ENCODE measurements at regions not wholly inside any gene's neighbourhood (a gene's known extent, or its start where the extent isn't known, plus 50 kb on each side); places are given as distances from the start of the nearest gene placed in this dataset.

- no peak overlapping the region for H3K9ac ChIP-seq (ENCODE audit: control insufficient read depth, insufficient read depth, low read length)
- 31% methylated on average over 6 of the region's 6 CpGs for WGBS (ENCODE audit: insufficient coverage, insufficient replicate concordance, low lambda C conversion rate, missing lambda C conversion rate)
- DNase-seq (ENCODE audit: low read depth, low spot score) (no peak), ATAC-seq (no peak), FAIRE-seq (no peak)
- no peak overlapping the region for H3K27ac ChIP-seq (ENCODE audit: control insufficient read depth, insufficient read depth)
- H3K36me3 ChIP-seq (ENCODE audit: control insufficient read depth in 2 of 2, insufficient read depth in 2 of 2, low read length in 1 of 2): no peaks in the 10 kb centered on the region
- H3K4me1 ChIP-seq (ENCODE audit: control insufficient read depth, insufficient read depth, low read length): no peaks in the 10 kb centered on the region
- TF ChIP-seq TAF1 (IDR thresholded peaks at IDR 0.05; ENCODE audit: borderline replicate concordance, low read depth, low read length) (no peak), HSF1 (IDR thresholded peaks at IDR 0.05; ENCODE audit: low read depth, low read length) (no peak), ZBTB40 (IDR thresholded peaks at IDR 0.05; ENCODE audit: borderline replicate concordance) (no peak), YY1 (IDR thresholded peaks at IDR 0.05; ENCODE audit: low read depth, low read length) (no peak), YBX1 (IDR thresholded peaks at IDR 0.05) (no peak), ZNF622 (IDR thresholded peaks at IDR 0.05) (no peak), PAX5 (IDR thresholded peaks at IDR 0.05; ENCODE audit: borderline replicate concordance, low read depth, low read length) (no peak), EP300 (IDR thresholded peaks at IDR 0.05; ENCODE audit: borderline replicate concordance in 1 of 2, control insufficient read depth in 1 of 2, low read depth in 2 of 2, low read length in 2 of 2) (no peak)
- in situ Hi-C loops (cut with MboI) (no loop called here), intact Hi-C loops (cut with micrococcal nuclease; ENCODE audit: unreplicated experiment) (no loop called here)
- ChIA-PET SMC1A (ENCODE audit: uncharacterized antibody, unreplicated experiment) (interaction anchor here (1.2 kb wide), 1 partner anchor 14 kb away, joined by 3 read pairs; no protein-coding TSS in a partner anchor), POLR2A (no interaction called here), RAD21 (ENCODE audit: unreplicated experiment) (no interaction called here), CTCF (no interaction called here)
- H2AFZ ChIP-seq (ENCODE audit: control insufficient read depth, low read depth, low read length): no peak overlapping the region
- no peak overlapping the region for H3K4me2 ChIP-seq (ENCODE audit: control insufficient read depth, insufficient read depth)
- H3K9me3 ChIP-seq (replicated peaks; ENCODE audit: control insufficient read depth, insufficient read depth, low read length): no peaks in the 10 kb centered on the region
- no TSS peak for BruUV-seq (replicated peaks)
- H4K20me1 ChIP-seq (ENCODE audit: control insufficient read depth, insufficient read depth): no peaks in the 10 kb centered on the region
- no peak overlapping the region for H3K4me3 ChIP-seq
- no peaks in the 10 kb centered on the region for H3K79me2 ChIP-seq (ENCODE audit: control insufficient read depth, insufficient read depth, low read length)
- H3K27me3 ChIP-seq (replicated peaks in 1 of 2; ENCODE audit: control insufficient read depth in 2 of 2, insufficient read depth in 2 of 2, low read length in 1 of 2): no peaks in the 10 kb centered on the region
These were observed 1135.0 kb upstream of the WWC1 start for GRCh38 chr5:167156446-167156845.

Measured in GM12878 (cell line).